Stimulated activated naive B cell treated with anti-CD40 and anti-IgM and Interleukin-4, amounts not matched to agents 10 μg/mL and 1 μg/mL and 100 μg/mL, for 72 hours (primary cell): ENCODE measurements at regions not wholly inside any gene's neighbourhood (a gene's known extent, or its start where the extent isn't known, plus 50 kb on each side); places are given as distances from the start of the nearest gene placed in this dataset.

ENCODE experiments used
- ATAC-seq, 2 donors: fragments of 150-1000 bp; cut with Tn5 transposase; replicated peaks; 2 replicates each; pipeline ENCODE4 v1.10.0; 2021; ENCODE audit warnings: moderate library complexity in 1 of 2
- DNase-seq: peaks from one replicate; pipeline ENCODE4 v3.0.0; 2021
- H3K27ac Mint-ChIP-seq: one replicate; pipeline ENCODE4 v1.8.0; 2022; ENCODE audit warnings: mild to moderate bottlenecking, mixed read lengths
- H3K27me3 Mint-ChIP-seq, 2 donors: one replicate each; pipeline ENCODE4 v1.8.0; 2022; ENCODE audit warnings: mixed read lengths in 2 of 2
- H3K36me3 Mint-ChIP-seq, 2 donors: one replicate each; pipeline ENCODE4 v1.8.0; 2022; ENCODE audit warnings: mixed read lengths in 2 of 2, mild to moderate bottlenecking in 1 of 2
- H3K4me1 Mint-ChIP-seq, 2 donors: one replicate each; pipeline ENCODE4 v1.8.0; 2022; ENCODE audit warnings: mixed read lengths in 2 of 2, mild to moderate bottlenecking in 1 of 2
- H3K4me3 Mint-ChIP-seq, 2 donors: one replicate each; pipeline ENCODE4 v1.8.0; 2022; ENCODE audit warnings: mild to moderate bottlenecking in 2 of 2, mixed read lengths in 2 of 2, moderate library complexity in 1 of 2
- H3K9me3 Mint-ChIP-seq, 2 donors: one replicate each; pipeline ENCODE4 v1.8.0; 2022; ENCODE audit warnings: mixed read lengths in 2 of 2, mild to moderate bottlenecking in 1 of 2

DNA sequence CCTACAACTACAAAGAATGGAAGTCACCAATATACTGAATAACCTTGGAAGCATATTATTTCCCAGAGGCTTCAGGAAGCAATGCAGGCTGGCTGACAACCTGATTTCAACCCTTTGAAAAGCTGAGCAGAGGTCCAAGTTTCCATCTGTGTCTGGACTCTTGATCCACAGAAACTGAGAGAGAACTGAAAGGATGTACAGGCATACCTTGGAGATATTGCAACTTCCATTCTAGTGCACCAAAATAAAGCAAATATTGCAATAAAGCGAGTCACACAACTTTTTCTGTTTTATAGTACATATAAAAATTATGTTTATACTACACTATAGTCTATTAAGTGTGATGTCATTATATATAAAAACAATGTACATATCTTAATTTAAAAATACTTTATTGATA is 85.3 kb downstream of the TYW3 start:
- ATAC-seq (no peak), DNase-seq (no peak)
- no peaks in the 10 kb centered on the region for H3K27me3 Mint-ChIP-seq
- no peaks in the 10 kb centered on the region for H3K4me1 Mint-ChIP-seq
- H3K9me3 Mint-ChIP-seq = peaks cover 3 to 5% of the 10 kb centered on the region in 2 donors
- no peak overlapping the region for H3K4me3 Mint-ChIP-seq
- H3K27ac Mint-ChIP-seq = no peak overlapping the region
- no peaks in the 10 kb centered on the region for H3K36me3 Mint-ChIP-seq

DNA sequence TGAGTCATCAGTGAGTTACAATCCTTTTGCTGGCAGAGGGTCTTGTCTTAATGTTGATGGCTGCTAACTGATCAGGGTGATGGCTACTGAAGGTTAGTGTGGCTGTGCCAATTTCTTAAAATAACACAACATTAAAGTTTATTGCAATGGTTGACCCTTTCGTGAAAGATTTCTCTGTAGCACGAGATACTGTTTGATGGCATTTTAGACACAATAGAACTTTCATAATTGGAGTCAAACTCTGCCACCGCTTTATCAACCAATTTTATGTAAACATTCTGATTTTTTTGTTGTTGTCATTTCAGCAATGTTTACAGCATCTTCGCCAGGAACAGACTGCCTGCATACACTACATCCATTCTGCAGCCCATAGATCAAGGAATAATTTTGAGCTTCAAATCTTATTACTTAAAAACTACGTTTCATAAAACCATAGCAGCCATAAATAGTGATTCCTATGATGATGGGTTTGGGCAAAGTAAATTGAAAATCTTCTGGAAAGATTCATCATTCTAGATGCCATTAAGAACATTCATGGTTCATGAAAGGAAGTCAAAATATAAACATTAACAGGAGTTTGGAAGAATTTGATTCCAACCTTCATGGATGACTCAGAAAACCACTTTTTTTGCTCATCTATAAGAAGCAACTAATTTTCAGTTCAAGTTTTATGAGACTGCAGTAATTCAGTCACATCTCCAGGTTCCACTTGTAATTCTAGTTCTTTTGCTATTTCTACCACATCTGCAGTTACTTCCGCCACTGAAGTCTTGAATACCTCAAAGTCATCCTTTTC is 85.9 kb downstream of the TYW3 start:
- H3K27ac Mint-ChIP-seq = no peak overlapping the region
- H3K36me3 Mint-ChIP-seq = no peaks in the 10 kb centered on the region
- H3K9me3 Mint-ChIP-seq = peaks cover 3 to 5% of the 10 kb centered on the region in 2 donors
- DNase-seq (no peak), ATAC-seq (no peak)
- H3K4me3 Mint-ChIP-seq = no peak overlapping the region
- H3K4me1 Mint-ChIP-seq = no peaks in the 10 kb centered on the region
- H3K27me3 Mint-ChIP-seq = no peaks in the 10 kb centered on the region

DNA sequence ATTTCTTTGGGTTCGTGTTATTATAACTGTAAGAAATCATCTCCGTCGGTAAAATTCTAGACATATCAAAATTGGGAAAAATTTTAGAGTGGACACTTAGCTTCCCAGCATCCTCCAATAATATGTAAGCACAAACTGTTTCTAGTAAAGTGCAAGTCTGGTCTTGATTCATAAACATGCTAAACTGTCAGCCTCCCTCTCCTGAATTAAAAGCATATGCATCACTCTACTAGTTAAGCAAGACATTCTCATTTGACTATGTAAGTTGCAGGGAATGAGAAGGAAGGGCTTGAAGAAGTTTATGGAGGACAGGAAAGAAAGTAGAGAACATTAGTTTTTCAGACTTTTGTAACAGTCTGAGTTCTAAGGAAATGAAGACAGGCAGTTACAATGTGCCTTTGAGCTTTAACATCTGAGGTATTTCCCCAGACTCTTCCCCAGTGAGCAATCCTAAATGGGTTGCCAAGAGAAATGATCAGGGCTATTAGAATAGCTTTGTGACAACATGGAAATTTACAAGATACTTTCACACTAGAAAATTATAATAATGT is 90.0 kb downstream of the TYW3 start:
- DNase-seq (no peak), ATAC-seq (no peak)
- Mint-ChIP-seq H3K4me1 (no peaks in the 10 kb centered on the region), H3K4me3 (no peak overlapping the region), H3K27me3 (no peaks in the 10 kb centered on the region), H3K27ac (no peak overlapping the region), H3K9me3 (no peaks in the 10 kb centered on the region), H3K36me3 (no peaks in the 10 kb centered on the region)

GRCh38 chr1:74824497-74825107 is 91.7 kb downstream of the TYW3 start:
- H3K4me3 Mint-ChIP-seq = no peak overlapping the region
- H3K9me3 Mint-ChIP-seq = no peaks in the 10 kb centered on the region
- H3K27me3 Mint-ChIP-seq = no peaks in the 10 kb centered on the region
- ATAC-seq (no peak), DNase-seq (no peak)
- H3K4me1 Mint-ChIP-seq = no peaks in the 10 kb centered on the region
- H3K36me3 Mint-ChIP-seq = no peaks in the 10 kb centered on the region
- no peak overlapping the region for H3K27ac Mint-ChIP-seq

- ATAC-seq (no peak), DNase-seq (no peak)
- Mint-ChIP-seq H3K4me1 (no peaks in the 10 kb centered on the region), H3K27me3 (no peaks in the 10 kb centered on the region), H3K27ac (no peak overlapping the region), H3K36me3 (no peaks in the 10 kb centered on the region), H3K4me3 (no peak overlapping the region), H3K9me3 (no peaks in the 10 kb centered on the region)
Measured at GRCh38 chr1:74830766-74831165, 97.8 kb downstream of the TYW3 start.

- H3K4me1 Mint-ChIP-seq = no peaks in the 10 kb centered on the region
- ATAC-seq (no peak), DNase-seq (no peak)
- no peaks in the 10 kb centered on the region for H3K9me3 Mint-ChIP-seq
- H3K27me3 Mint-ChIP-seq = no peaks in the 10 kb centered on the region
- no peak overlapping the region for H3K4me3 Mint-ChIP-seq
- no peaks in the 10 kb centered on the region for H3K36me3 Mint-ChIP-seq
- H3K27ac Mint-ChIP-seq = no peak overlapping the region
Measured at GRCh38 chr1:74834261-74834660, 101.3 kb downstream of the TYW3 start.

DNA sequence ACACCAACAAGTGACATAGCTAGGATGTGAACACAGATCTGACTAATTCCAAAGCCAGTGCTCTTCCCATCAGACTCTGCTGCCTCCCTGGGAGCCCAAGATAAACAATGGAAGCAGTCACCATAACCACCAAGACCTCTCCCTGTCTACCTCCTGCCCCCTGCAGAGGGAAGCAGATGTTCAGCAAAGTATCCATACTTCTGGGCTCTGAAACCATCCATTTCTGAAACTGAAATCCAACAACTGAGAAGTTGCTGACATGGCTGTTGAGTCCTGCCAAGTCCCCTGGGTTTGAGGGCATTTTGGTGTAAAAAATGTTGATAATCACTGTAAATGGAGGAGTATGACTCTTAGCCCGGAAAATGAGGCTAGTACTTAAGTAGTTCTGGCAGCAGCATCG is 102.1 kb downstream of the TYW3 start:
- ATAC-seq (no peak), DNase-seq (no peak)
- H3K27me3 Mint-ChIP-seq = no peaks in the 10 kb centered on the region
- H3K4me1 Mint-ChIP-seq = no peaks in the 10 kb centered on the region
- H3K36me3 Mint-ChIP-seq = no peaks in the 10 kb centered on the region
- H3K9me3 Mint-ChIP-seq = no peaks in the 10 kb centered on the region
- no peak overlapping the region for H3K27ac Mint-ChIP-seq
- no peak overlapping the region for H3K4me3 Mint-ChIP-seq

DNA sequence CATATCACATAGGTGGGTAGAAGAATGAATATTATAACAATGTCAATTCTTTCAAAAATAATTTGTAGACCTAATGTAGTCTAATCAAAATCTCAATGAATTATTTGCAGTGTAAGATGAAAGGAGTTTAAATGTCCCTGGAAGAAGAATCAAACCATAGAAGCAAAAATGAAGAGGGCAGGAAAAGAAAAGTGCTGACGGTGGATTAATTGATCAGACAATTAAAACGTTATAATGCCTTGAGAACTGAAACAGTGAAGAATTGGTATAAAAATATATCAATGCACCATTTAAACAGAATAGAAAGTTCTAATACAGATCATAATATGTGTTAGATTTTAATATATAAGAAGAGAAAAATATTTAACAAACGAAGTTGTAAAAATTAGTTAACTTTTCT is 109.8 kb downstream of the TYW3 start:
- Mint-ChIP-seq H3K9me3 (peaks cover 0 to 3% of the 10 kb centered on the region in 2 donors), H3K4me1 (no peaks in the 10 kb centered on the region), H3K27me3 (no peaks in the 10 kb centered on the region), H3K27ac (no peak overlapping the region), H3K36me3 (no peaks in the 10 kb centered on the region), H3K4me3 (no peak overlapping the region)
- ATAC-seq (no peak), DNase-seq (no peak)

DNA sequence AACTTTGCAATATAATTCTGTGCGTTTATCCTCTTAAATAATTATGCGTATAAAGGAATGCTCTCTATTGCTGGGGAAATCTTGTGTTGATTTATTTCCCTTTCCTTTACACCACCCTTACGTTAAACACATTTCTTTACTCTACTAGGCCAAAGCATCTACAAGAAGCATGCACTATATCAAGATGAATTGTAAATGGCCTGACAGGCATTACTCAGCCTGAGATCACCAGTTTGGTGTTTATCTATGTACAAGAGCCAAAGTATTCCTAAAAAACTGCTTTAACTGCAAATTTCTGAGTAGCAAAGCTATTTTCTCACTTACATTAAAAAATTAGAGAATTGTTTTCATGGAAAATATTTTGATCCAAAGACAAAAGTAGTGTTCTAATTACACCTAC is 114.8 kb downstream of the TYW3 start:
- Mint-ChIP-seq H3K27me3 (no peaks in the 10 kb centered on the region), H3K4me3 (no peak overlapping the region), H3K27ac (no peak overlapping the region), H3K4me1 (no peaks in the 10 kb centered on the region), H3K9me3 (peaks cover 0 to 3% of the 10 kb centered on the region in 2 donors), H3K36me3 (no peaks in the 10 kb centered on the region)
- DNase-seq (no peak), ATAC-seq (no peak)

GRCh38 chr1:74853756-74854155 is 120.8 kb downstream of the TYW3 start:
- peaks cover 0 to 3% of the 10 kb centered on the region in 2 donors for H3K9me3 Mint-ChIP-seq
- DNase-seq (no peak), ATAC-seq (no peak)
- H3K4me1 Mint-ChIP-seq = no peaks in the 10 kb centered on the region
- H3K27me3 Mint-ChIP-seq = no peaks in the 10 kb centered on the region
- no peaks in the 10 kb centered on the region for H3K36me3 Mint-ChIP-seq
- no peak overlapping the region for H3K4me3 Mint-ChIP-seq
- no peak overlapping the region for H3K27ac Mint-ChIP-seq

GRCh38 chr1:74856174-74856573 is 123.2 kb downstream of the TYW3 start:
- Mint-ChIP-seq H3K4me3 (no peak overlapping the region), H3K9me3 (peaks cover 4 to 11% of the 10 kb centered on the region in 2 donors), H3K4me1 (no peaks in the 10 kb centered on the region), H3K27ac (no peak overlapping the region), H3K36me3 (no peaks in the 10 kb centered on the region), H3K27me3 (no peaks in the 10 kb centered on the region)
- ATAC-seq (no peak), DNase-seq (no peak)

- Mint-ChIP-seq H3K27me3 (no peaks in the 10 kb centered on the region), H3K36me3 (no peaks in the 10 kb centered on the region), H3K9me3 (peaks cover 4 to 11% of the 10 kb centered on the region in 2 donors), H3K4me3 (no peak overlapping the region), H3K27ac (no peak overlapping the region), H3K4me1 (no peaks in the 10 kb centered on the region)
- no peak for DNase-seq
- ATAC-seq = peak in 1 of 2 donors; percentile 29
Measured at GRCh38 chr1:74857676-74858075, 124.7 kb downstream of the TYW3 start.

GRCh38 chr1:74858136-74858535 is 125.2 kb downstream of the TYW3 start:
- no peaks in the 10 kb centered on the region for H3K4me1 Mint-ChIP-seq
- H3K36me3 Mint-ChIP-seq = no peaks in the 10 kb centered on the region
- peak in 1 of 2 donors; percentile 12 for ATAC-seq

GRCh38 chr1:74861867-74862266 is 128.9 kb downstream of the TYW3 start:
- DNase-seq = no peak
- ATAC-seq = no peak
- H3K36me3 Mint-ChIP-seq = no peaks in the 10 kb centered on the region
- H3K27me3 Mint-ChIP-seq = no peaks in the 10 kb centered on the region
- H3K27ac Mint-ChIP-seq = no peak overlapping the region
- peaks cover 12 to 19% of the 10 kb centered on the region in 2 donors for H3K9me3 Mint-ChIP-seq
- no peak overlapping the region for H3K4me3 Mint-ChIP-seq
- no peaks in the 10 kb centered on the region for H3K4me1 Mint-ChIP-seq

More at GRCh38 chr1:74858136-74858535, 125.2 kb downstream of the TYW3 start:
- no peak for DNase-seq
- no peak overlapping the region for H3K27ac Mint-ChIP-seq
- no peaks in the 10 kb centered on the region for H3K27me3 Mint-ChIP-seq
- no peak overlapping the region for H3K4me3 Mint-ChIP-seq
- peaks cover 7 to 11% of the 10 kb centered on the region in 2 donors for H3K9me3 Mint-ChIP-seq

GRCh38 chr1:74869702-74870101 is 136.8 kb downstream of the TYW3 start:
- Mint-ChIP-seq H3K4me3 (no peak overlapping the region), H3K4me1 (no peaks in the 10 kb centered on the region), H3K27me3 (no peaks in the 10 kb centered on the region), H3K36me3 (no peaks in the 10 kb centered on the region), H3K9me3 (peaks cover 18 to 19% of the 10 kb centered on the region in 2 donors), H3K27ac (no peak overlapping the region)
- no peak for ATAC-seq
- no peak for DNase-seq
